ENCODE measurements at regions not wholly inside any gene's neighbourhood (a gene's known extent, or its start where the extent isn't known, plus 50 kb on each side); places are given as distances from the start of the nearest gene placed in this dataset.
"Not testable (repeated sequence)": the region's sequence is repeated elsewhere in the genome, so short reads cannot be mapped to it uniquely, and the experiment has no call there.

DNA sequence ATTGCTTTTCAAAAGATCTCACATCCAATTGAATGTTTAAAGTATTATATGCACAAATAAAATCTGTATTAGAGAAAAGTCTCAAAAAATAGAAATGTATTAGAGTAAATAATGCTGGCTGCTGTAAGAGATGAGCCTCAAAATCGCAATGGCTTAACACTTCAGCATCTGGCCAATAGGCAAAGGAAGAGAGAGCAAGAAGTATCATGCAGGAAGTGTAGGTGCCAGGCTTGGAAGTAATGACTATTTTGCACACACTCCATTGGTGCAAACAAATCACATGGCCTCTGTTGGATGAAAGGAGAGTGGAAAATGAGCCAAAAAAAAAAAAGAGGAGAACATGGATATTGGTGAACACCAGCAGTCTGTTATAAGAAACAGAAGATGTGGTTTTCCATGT is 193.0 kb upstream of the E2F8 start:
- no peak for DNase-seq (ENCODE audit: low read depth in 2 of 2)

DNA sequence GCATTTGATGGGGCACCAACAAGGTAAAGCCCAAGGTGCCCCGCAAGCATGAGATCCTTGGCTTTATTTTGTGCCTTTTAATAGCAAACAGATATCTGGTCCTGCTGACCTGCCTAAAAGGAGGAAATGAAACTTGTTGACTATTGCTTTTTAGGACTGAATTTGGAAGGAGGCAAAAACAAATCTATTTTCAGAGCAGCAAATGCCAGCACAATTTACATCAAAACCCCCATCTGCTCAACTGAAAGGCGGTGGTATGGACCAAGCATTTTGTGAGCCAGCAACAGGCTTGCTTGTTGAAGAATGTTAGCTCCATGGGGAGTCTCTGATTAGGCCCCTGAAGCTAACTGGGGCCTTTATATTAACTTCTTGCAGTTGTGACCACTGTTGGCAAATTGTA is 192.6 kb upstream of the E2F8 start:
- no peak for DNase-seq (ENCODE audit: low read depth in 2 of 2)

DNA sequence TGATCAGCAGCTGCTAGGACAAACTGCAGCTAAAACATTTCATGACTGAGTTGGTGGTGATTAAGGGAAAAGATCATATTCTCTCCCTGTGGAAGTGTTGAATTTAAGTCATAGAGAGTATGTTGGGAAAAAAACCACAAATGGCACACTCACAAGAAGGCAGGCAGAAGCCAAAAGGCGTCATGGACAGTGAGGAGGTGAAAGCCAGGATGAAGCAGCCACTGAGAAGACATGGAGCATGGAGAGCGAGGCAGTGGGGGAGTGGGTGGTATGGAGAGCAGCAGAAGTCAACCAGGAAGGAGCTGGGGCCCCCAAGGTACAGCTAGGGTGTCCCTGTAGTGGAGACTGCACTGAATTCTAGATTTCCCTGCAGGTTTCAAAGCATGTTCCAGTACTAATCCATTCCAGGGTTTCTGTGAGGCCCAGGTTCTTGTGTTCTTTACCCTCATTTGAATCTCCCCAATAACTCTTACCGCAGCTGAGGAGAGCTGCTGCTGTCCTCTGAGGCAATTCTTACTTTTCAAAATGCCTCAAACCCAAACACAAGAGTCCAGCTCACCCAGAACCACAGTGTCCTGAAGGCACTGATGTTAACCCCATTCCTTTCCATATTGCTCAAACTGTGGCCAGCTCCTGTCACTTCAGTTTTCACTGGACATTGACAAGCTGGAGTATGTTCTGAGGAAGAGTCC is 191.8 kb upstream of the E2F8 start:
- DNase-seq (ENCODE audit: low read depth in 2 of 2): no peak

DNA sequence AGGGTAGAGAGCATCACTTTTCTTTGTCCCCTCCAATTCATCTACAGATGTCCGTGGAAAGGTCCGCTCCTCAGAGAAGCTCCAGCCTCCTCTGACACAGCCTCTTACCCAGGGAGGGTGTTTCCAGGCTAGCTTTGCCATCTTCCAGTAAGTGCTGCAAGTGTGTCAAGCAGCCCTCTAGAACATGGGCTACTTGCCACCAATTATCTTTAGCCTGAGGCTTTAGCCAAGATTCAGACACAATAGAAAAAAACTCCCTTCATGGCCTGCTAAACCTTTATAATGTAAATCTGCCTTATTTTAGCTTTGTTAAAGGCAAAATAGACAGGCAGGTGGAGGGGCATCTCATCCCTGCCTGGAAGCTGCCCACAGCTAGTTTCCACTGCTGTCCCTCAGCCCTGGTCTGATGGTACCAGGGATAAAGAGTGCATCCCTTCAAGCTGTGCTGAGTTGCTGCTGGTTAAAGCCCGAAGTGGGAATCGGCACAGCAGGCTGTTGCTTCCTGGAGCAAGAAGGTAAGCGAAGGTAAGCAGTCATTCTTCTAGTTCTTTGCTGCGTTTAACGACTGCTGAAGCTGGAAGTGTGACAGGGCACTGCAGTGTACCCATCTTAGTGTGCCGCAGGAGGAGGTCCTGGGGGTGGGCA is 190.1 kb upstream of the E2F8 start:
- DNase-seq (ENCODE audit: low read depth in 2 of 2): no peak

DNA sequence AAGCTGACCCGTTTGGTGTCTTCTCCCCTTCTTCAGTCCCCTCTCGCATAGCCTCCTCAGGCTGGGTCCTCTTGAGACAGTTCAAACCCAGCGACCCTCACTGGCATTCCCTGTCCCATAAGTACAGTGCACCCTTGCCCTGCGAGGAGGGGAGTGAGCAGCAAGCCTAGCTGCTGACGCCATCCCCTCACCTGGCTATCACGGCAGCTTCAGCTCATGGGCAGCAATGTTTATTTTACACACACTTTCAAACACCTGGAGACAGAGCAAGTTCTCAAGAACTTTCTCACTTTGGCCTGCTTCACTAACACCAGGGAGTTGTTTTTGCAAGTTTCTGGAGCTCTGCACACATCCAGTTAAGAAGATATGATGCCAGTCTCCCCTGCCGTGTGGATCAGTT is 189.6 kb upstream of the E2F8 start:
- DNase-seq (ENCODE audit: low read depth in 2 of 2): no peak

DNA sequence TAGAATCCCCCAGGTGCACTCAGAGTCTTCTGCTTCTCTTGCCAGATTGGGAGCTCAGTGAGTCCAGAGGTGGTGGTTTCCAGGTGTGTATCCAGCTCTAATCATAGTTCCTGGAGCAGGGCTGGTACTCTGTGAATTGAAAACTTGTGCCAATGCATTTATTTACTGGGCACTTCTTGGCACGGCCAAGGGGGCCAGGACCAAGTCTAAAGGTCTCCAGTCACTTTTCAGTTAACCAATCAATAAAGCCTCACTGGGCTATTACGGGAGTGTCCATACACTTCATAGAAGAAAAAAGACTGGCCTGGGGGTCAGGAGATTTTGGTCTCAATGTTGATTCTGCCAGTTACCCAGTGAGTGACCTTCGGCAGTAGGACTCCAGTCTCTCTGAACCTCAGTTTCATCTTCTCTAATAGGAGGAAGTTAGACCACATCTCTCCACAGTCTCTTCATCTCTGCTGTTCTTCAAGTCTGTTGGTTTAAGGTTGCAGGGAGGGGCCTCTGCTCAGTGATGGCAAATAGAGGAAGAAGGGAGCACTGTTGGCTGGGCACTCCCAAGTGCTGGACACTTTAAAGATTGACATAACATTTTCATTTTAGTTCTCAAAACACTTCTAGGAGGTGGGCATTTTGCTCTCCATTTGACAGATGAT is 188.5 kb upstream of the E2F8 start:
- DNase-seq (ENCODE audit: low read depth in 2 of 2): no peak

DNA sequence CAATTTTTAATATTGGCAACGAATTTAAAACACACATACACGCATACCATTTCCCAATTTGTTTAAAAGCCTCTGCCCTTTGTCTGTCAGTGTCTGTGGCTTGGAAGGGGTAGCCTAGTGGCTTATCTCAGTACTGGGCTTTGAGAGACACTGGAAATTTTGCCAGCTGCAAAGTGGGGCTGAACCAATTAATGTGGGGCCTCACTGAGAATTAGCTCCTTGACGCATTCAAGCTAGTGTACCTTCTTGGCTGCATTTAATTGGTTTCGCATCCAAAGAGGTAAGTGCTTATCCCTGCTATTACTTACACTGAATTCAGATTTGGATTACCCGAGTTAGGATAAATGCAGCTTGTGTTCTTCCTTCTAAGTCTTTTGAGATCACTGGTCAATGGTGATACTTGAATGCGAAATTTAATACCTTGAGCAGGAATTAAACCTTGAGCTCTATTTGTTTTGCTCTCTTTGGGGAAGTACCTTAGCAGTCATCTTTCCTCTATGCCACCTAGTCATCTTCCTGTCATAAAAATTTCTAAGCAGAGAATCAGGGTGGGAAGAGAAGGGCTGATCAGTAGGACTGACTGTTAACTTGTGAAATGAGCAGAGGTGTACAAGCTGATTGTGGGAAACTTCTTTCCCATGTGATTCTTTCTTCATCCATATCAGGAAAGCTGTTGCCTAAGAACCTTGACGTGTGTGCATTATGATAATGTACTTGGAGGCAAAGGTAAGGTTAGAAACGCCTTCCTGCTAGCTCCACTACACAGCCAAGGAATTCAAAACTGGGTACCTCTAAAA is 187.7 kb upstream of the E2F8 start:
- no peak for DNase-seq (ENCODE audit: low read depth in 2 of 2)

DNA sequence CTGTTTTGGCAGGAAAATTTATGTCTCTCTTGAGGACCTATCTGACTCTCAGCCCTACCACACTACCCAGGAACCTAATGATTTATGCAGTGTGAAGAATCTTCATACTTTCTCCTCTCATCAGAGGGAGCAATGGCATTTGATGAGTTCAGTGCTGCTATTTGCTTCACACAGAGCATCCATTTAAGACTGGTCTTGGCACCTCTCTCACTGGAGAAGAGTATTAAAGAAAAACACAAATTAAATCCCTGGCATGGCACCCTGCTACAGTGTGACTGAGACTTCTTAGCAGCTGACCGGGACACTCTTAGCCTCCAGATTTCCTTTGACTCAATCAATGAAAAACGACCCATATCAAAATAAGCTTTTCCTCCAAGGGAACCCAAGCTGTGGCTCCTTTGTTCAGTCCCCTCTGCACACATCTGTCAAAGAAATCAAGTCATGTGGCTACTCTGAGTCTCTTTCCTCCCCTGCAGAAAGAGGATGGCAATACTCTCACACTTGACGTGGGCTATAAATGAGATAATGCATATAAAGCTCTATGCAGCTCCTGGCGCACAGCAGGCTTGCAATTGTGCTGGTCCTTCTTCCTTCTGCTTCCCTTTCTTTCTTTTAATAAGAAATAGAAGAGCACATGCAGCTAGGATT is 186.1 kb upstream of the E2F8 start:
- DNase-seq (ENCODE audit: low read depth in 2 of 2): no peak

DNA sequence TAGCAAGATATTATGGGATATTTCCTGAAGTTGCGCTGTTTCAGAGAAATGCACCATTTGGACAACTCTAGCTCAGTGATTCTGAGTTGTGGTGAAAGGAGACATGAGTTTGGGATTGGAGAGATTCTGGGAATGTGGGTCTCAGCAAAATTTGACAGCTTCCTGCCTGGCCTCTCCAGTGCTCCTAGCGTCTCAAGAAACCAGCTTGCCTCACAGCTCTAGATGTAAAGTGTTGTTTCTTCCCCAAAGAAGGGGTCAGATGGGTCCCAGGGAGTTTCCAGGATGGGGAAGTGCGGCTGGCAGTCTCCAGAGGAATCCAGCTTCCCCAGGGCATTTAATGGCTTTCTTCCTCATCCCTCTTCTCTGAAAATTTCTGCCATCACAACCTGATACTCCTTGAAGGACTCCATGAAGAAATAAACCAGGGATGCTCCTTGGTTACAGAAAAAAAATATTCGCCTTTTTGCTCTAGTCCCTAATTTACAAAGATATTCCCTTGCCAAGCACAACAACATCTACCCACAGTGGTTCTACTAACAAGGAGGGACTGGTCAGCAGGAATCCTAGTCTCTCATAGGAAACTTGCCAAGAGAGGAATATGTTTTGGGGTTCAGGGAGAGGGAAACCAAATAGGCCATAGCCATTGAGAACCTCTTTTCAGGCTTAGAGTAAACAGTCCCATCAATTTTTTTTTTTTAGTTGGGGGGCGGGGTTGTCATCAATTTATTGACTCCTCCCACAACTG is 185.4 kb upstream of the E2F8 start:
- DNase-seq (ENCODE audit: low read depth in 2 of 2): no peak

DNA sequence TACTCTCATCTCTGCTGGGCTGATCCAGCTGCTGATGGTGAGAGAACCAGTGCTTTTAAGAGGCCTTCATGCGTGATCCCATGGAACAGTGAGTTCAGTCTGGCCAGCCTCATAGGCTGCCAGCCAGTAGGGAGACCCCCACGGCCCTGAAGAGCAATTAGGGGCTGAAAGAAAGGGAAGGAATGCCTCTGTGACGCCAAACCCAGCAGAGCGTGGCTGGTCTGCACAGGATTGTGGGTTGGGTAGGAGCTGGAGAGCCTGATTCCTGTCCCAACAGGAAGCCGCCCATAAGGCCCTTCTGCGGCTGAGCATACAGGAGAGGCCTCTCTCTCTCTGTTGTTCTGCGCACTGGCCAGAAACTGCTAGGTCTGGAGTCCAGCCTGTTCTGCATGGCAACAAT is 181.5 kb upstream of the E2F8 start:
- DNase-seq (ENCODE audit: low read depth in 2 of 2): no peak

DNA sequence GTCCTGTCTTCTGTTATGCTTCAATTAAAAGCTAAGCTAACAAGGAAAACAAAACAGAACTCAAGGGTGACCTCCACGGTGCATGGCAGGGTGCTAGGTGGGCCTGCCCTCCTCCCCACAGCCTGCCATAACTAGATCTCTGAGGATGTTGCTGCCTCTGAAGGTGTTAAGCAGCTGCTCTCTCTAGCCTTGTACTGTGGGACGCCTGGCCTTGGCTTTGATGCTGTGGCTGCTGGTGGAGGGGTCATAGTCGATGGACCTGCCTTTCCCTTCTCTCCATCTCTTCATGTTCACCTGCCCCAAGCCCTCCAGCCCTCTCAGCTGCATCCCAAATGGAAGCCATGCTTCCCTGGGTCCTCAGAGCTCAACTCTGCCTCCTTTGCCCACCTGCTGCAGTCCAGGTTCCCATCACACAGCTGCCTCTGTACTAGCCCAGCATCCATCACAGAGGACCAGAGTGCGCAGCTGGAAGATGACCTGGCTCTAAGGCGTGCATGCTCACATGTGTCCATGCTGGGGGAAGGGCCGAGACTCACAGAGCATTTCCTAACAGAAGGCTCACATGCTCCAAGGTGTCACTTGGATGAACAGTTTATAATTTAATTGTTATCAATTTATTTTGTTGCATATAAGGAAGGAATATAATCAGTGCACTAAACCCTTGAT is 180.3 kb upstream of the E2F8 start:
- no peak for DNase-seq (ENCODE audit: low read depth in 2 of 2)

DNA sequence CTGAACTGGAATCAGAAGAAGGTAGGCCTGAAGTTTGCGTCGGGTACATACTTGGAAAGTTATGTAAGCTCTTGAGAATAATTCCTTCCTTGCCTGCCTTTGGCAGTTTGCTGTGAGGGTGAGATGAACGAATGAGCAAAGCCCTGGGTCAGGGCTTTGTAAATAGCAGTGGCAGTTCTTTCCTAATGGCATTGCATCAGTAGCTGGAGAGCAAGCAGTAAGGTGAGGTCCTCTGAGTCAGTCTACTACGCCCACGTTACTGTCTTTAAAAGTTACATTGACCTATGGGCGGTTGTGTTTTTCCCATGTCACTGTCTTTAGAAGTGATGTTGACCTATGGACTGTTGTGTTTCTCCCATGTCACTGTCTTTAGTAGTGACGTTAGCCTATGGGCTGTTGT is 179.1 kb upstream of the E2F8 start:
- no peak for DNase-seq (ENCODE audit: low read depth in 2 of 2)

DNA sequence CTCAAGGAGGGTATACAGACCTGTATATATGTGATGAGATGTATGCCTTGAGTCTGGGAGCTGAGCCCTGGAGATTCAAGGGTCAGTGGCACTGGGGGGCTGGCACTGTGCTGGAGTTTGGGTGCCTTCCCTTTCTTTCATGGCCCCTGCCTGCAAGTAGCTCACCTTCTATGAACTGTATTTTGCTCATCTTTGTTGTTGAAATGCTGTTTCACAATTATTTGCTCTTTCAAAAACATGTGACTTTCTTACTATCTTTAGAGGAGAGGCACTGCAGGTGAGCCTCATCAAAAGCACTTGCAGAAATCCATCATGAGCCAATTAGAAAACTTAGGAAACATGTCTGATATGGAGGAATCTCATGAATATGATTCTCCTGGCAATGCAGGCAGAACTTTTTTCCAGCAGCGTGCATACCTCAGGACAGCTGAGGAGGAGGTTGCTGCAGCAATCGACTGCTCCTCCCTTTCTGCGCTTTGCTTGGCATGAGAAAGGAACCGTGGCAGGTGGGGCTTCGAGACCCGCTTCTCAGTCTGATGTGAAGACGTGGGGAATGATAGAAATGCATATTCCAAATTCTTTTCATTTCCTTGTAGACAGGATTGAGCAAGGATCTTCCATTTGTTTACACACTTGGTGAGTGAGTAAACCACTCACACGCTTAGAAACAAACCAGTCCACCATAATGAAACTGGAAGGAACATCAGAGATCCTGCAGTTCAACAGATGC is 178.4 kb upstream of the E2F8 start:
- DNase-seq (ENCODE audit: low read depth in 2 of 2): no peak

DNA sequence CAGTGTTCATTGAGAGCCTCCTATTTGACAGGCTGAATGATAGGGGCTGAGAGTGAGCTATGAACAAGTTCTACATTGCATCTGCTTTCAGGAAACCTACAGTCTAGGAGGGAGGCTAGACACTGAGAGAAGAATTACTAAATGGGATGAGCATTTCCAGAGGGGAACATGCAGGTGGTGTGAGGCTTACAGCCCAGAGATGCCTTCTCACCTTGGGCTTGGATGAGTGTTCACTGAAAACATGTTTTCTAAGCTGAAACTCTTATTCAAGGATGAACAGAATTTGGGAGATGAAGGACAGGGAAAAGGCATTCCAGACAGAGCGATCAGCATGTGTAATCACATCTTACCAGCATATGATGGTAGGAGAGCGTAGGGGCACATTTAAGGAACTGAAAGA is 177.5 kb upstream of the E2F8 start:
- no peak for DNase-seq (ENCODE audit: low read depth in 2 of 2)

DNA sequence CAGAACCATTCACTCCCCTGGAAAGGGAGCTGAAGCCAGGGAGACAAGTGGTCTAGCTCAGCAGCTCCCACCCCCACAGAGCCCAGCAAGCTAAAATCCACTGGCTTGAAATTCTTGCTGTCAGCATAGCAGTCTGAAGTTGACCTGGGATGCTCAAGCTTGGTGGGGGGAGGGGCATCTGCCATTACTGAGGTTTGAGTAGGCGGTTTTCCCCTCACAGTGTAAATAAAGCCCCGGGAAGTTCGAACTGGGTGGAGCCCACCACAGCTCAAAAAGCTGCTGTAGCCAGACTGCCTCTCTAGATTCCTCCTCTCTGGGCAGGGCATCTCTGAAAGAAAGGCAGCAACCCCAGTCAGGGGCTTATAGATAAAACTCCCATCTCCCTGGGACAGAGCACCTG is 171.3 kb upstream of the E2F8 start:
- not testable (repeated sequence) for DNase-seq (ENCODE audit: low read depth in 2 of 2)

DNA sequence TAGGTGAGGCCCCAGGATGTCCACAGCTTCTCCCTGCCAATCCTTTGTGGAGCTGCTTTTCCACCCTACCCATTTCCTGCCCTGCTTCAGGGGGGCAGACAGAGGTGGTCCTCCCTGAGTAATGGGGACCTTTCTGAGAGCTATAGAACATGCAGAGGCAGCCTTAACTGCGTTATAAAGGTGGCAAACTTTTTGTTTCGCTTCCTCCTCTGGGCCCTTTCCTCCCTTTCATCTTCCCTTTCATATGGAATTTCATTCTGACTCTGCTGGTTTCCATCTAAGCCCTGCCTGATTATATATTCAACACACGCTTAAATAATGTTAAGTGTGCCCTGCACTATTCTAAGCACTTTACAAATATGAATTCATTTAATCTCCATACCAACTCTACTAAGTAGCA is 169.3 kb upstream of the E2F8 start:
- DNase-seq (ENCODE audit: low read depth in 2 of 2): no peak

DNA sequence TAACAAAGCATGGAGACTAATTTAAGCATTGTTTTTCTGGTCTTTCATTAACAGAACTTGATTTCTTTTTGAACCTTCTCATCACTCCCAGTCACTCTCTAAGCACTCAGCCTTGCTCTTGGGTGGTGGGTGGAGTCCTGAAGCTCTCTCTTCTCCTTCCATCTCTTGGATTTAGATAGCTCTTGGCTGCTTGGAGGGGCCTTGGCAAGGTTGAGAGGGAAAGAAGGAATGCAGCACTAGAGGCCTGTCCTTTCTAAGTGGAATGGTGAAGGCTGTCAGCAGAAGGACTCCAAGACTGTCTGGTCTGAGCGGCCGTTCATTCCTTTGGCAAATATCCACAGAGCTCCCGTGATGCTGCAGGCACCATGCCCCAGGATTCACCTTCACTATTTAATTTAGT is 168.6 kb upstream of the E2F8 start:
- DNase-seq (ENCODE audit: low read depth in 2 of 2): no peak

DNA sequence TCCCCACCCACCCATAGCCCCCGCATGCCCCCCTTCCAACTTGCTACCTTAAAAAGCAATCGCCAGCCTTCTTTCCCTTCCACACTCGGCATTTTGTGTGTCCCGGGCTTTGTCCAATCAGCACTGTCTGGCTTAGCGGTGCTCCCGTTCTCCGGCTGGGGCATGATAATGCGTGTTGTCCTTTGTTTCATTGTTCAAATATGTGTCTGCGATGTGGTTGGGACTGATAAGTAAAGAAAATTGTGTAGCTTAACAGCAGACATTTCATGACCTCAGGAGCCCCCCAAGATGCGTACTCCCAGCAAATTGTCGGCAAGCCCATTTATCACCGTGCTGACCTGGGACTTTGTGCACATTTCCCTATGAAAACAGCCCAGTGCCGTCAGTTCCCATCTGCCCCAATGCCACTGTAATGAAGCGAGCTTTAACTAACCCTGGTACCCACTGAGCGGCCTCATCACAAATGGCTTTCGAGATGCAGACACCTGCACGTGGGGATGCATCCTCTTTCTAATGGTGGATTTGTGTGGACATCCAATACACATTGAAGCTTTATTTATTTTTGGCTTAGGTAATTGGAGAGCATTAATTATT is 167.0 kb upstream of the E2F8 start:
- DNase-seq (ENCODE audit: low read depth in 2 of 2): no peak

DNA sequence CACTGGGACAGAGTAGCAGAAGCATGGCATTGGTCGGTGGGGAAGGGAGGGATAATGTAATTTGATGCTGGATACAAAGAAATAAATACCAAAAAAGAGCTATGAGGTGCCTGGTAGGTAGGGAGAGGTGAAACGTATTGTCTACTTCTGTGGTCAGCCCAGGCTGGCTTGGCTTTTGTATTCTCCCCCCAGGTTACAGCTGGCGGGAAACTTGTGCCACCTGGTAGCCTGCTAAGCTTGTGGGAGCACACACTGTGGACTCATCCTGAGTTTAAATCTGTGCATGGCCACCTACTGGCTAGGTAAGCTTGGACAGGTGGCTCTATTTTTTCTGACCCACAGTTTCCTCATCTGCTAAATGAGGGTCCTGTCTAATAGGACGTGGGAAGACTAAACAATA is 165.2 kb upstream of the E2F8 start:
- DNase-seq (ENCODE audit: low read depth in 2 of 2): no peak

DNA sequence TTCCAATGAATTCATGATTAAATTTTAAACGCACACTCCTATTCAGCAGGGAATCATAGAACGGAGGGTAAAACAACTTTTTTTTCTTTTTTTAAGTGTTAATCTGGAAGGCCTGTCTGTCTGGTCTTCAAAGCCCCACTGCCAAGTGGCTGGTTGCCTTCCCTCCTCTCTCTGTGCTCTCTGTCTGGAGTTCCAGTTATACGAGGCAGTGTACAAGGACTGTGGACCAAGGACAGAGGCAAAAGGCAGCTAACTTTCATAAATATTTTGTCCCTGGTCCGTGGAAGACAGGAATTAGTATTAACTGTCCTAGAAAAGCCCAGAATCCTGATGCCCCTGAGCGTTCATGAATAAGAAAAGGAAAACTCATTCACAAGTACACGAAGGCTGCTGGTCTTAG is 164.0 kb upstream of the E2F8 start:
- no peak for DNase-seq (ENCODE audit: low read depth in 2 of 2)
